Natural killer cell (primary cell): ENCODE measurements at regions not wholly inside any gene's neighbourhood (a gene's known extent, or its start where the extent isn't known, plus 50 kb on each side); places are given as distances from the start of the nearest gene placed in this dataset.

ENCODE experiments used
- ATAC-seq, 3 donors: fragments of 150-1000 bp in 2 of 3; fragments of 200-7000 bp in 1 of 3; cut with Tn5 transposase; 1 replicate in 1 of 3; 2 replicates in 2 of 3; pipeline ENCODE4 v1.10.0; 2021; ENCODE audit warnings: mild to moderate bottlenecking in 2 of 3, moderate library complexity in 2 of 3
- DNase-seq, 2 donors: peaks; one replicate each; pipeline versions ENCODE4 v3.0.0 to v3.0.0-alpha.2; 2013 to 2021; ENCODE audit warnings: mixed read lengths in 1 of 2
- H3K27ac ChIP-seq: one replicate; pipeline ENCODE4 v1.5.1; 2013; ENCODE audit warnings: mild to moderate bottlenecking, low read length
- H3K27me3 ChIP-seq: one replicate; pipeline ENCODE4 v1.6.1; 2013; ENCODE audit warnings: low read length; ENCODE audit not compliant: control insufficient read depth, insufficient read depth
- H3K36me3 ChIP-seq: one replicate; pipeline ENCODE4 v1.6.1; 2013; ENCODE audit warnings: low read length; ENCODE audit not compliant: control insufficient read depth, insufficient read depth
- H3K4me1 ChIP-seq: one replicate; pipeline ENCODE4 v1.6.1; 2013; ENCODE audit warnings: low read length; ENCODE audit not compliant: control insufficient read depth, insufficient read depth
- H3K4me3 ChIP-seq: one replicate; pipeline ENCODE4 v1.5.1; 2013; ENCODE audit warnings: low read length
- H3K9me3 ChIP-seq: one replicate; pipeline ENCODE4 v1.6.1; 2013; ENCODE audit warnings: low read length; ENCODE audit not compliant: control insufficient read depth, insufficient read depth
- H3K27ac Mint-ChIP-seq, 2 donors: one replicate each; pipeline ENCODE4 v1.8.0; 2022; ENCODE audit warnings: mild to moderate bottlenecking in 2 of 2, mixed read lengths in 2 of 2, moderate library complexity in 1 of 2
- H3K27me3 Mint-ChIP-seq, 2 donors: one replicate each; pipeline ENCODE4 v1.8.0; 2022; ENCODE audit warnings: low read depth in 2 of 2, mixed read lengths in 2 of 2
- H3K36me3 Mint-ChIP-seq: one replicate; pipeline ENCODE4 v1.8.0; 2022; ENCODE audit warnings: mixed read lengths
- H3K4me1 Mint-ChIP-seq, 2 donors: one replicate each; pipeline ENCODE4 v1.8.0; 2022; ENCODE audit warnings: mixed read lengths in 2 of 2
- H3K4me3 Mint-ChIP-seq: one replicate; pipeline ENCODE4 v1.8.0; 2022; ENCODE audit warnings: mild to moderate bottlenecking, moderate library complexity, mixed read lengths
- H3K9me3 Mint-ChIP-seq, 2 donors: one replicate each; pipeline ENCODE4 v1.8.0; 2022; ENCODE audit warnings: mixed read lengths in 2 of 2
- WGBS: methylation state at CpG from one replicate; pipeline ENCODE4 v1.1.7; 2013; ENCODE audit warnings: missing lambda C conversion rate; ENCODE audit not compliant: insufficient coverage; 5-methylcytosine and 5-hydroxymethylcytosine counted together
- intact Hi-C: fragments of 100-400 bp; cut with micrococcal nuclease; formaldehyde crosslinking; loops from one replicate; pipeline ENCODE4 v1.14.2; 2022
- TF ChIP-seq, protein P1 (sequence below): fragments of 200-600 bp; IDR thresholded peaks from one replicate; pipeline ENCODE4 v1.8.0; 2022; ENCODE audit warnings: antibody characterized with exemption

DNA sequence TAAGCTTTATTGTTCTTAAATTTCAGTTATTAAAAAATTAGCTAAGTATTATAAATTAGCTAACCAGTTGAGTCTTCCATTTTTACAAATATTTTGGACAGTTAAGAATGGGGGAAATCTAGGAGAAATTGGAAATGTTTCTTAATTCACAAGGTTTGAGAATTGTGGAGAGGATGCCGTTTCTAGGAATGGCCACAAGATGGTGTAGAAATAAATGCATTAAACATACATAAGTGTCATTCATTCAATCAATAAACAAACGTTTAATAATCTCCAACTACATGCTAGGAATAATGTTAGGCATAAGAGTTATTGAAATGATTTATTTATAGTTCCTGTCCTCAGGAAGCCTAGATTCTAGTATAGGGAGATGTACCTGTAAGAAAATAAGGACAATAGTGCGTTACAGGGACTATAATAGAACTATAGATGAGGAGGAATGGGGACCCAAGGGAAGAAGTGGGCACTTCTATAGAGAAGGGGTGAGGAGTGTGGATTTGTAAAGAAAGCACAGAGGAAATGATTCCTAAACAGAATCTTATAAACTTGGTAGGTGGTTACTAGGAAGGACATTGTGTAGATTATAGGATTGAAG is 195.7 kb upstream of the ANK2 start:
- Mint-ChIP-seq H3K4me3 (no peak overlapping the region), H3K27me3 (peaks cover 0 to 3% of the 10 kb centered on the region in 2 donors), H3K9me3 (peaks cover 0 to 7% of the 10 kb centered on the region in 2 donors), H3K27ac (no peak overlapping the region), H3K36me3 (no peaks in the 10 kb centered on the region), H3K4me1 (no peaks in the 10 kb centered on the region)
- no peaks in the 10 kb centered on the region for H3K9me3 ChIP-seq
- intact Hi-C loops, result no loop called here
- 82% methylated on average over 1 of the region's 3 CpGs for WGBS
- H3K4me3 ChIP-seq, result no peak overlapping the region
- no peaks in the 10 kb centered on the region for H3K4me1 ChIP-seq
- no peak overlapping the region for H3K27ac ChIP-seq
- H3K27me3 ChIP-seq, result no peaks in the 10 kb centered on the region
- no peaks in the 10 kb centered on the region for H3K36me3 ChIP-seq
- ATAC-seq (no peak), DNase-seq (no peak)
- TF ChIP-seq, protein P1, sequence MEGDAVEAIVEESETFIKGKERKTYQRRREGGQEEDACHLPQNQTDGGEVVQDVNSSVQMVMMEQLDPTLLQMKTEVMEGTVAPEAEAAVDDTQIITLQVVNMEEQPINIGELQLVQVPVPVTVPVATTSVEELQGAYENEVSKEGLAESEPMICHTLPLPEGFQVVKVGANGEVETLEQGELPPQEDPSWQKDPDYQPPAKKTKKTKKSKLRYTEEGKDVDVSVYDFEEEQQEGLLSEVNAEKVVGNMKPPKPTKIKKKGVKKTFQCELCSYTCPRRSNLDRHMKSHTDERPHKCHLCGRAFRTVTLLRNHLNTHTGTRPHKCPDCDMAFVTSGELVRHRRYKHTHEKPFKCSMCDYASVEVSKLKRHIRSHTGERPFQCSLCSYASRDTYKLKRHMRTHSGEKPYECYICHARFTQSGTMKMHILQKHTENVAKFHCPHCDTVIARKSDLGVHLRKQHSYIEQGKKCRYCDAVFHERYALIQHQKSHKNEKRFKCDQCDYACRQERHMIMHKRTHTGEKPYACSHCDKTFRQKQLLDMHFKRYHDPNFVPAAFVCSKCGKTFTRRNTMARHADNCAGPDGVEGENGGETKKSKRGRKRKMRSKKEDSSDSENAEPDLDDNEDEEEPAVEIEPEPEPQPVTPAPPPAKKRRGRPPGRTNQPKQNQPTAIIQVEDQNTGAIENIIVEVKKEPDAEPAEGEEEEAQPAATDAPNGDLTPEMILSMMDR, result no peak

DNA sequence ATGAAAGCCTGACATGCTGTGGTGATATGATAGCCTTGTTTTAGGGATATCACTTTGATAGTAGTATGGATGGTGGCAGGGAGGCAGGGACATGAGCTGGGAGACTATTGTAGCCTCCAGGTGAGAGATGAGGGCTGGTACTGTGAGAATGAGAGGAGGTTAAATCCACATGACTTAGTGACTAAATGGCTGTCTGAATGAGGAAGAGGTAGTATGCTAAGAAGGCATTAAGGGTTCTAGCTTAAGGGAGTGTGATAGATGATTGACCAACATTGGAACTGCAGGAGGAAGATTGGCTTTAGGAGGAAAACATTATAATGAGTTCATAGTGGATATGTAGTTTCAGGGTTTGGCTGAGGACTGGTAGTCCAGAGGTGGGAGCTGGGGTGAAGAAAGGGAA is 195.0 kb upstream of the ANK2 start:
- intact Hi-C loops, result no loop called here
- no peak overlapping the region for H3K4me3 Mint-ChIP-seq
- H3K27ac Mint-ChIP-seq, result no peak overlapping the region
- ATAC-seq, result no peak
- Histone ChIP-seq H3K36me3 (no peaks in the 10 kb centered on the region), H3K27ac (no peak overlapping the region), H3K4me3 (no peak overlapping the region), H3K9me3 (no peaks in the 10 kb centered on the region), H3K4me1 (no peaks in the 10 kb centered on the region), H3K27me3 (no peaks in the 10 kb centered on the region)
- H3K36me3 Mint-ChIP-seq, result no peaks in the 10 kb centered on the region
- peaks cover 0 to 3% of the 10 kb centered on the region in 2 donors for H3K27me3 Mint-ChIP-seq
- TF ChIP-seq, protein P1, result no peak
- H3K4me1 Mint-ChIP-seq, result no peaks in the 10 kb centered on the region
- DNase-seq, result no peak
- peaks cover 0 to 5% of the 10 kb centered on the region in 2 donors for H3K9me3 Mint-ChIP-seq

DNA sequence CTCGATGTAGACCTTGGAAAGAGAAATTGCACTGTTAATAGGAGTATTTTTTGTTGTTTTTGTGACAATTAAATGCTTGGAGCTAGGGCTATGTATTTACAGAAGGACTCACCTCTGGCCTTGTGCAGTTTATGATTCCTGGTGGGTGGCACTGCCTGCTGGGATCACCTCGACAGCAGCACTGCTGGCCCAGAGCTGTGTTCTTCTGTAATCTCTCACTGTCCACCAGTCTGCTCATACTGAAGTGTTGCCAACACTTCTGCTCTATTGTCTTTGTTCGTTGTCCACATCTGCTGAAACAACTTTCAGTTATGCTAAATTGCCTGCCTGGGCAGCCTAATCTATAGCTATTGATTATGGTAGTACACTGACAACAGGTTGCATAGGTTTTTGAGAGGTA is 194.4 kb upstream of the ANK2 start:
- Mint-ChIP-seq H3K4me1 (no peaks in the 10 kb centered on the region), H3K36me3 (no peaks in the 10 kb centered on the region), H3K27ac (no peak overlapping the region), H3K4me3 (no peak overlapping the region), H3K9me3 (peaks cover 0 to 5% of the 10 kb centered on the region in 2 donors), H3K27me3 (peaks cover 0 to 3% of the 10 kb centered on the region in 2 donors)
- H3K4me3 ChIP-seq, result no peak overlapping the region
- H3K36me3 ChIP-seq, result no peaks in the 10 kb centered on the region
- no peaks in the 10 kb centered on the region for H3K27me3 ChIP-seq
- no peak for ATAC-seq
- whole genome bisulfite sequencing, result 69% methylated on average over 2 of the region's 3 CpGs
- TF ChIP-seq, protein P1, result no peak
- H3K9me3 ChIP-seq, result no peaks in the 10 kb centered on the region
- intact Hi-C loops, result no loop called here
- no peak for DNase-seq
- no peak overlapping the region for H3K27ac ChIP-seq
- H3K4me1 ChIP-seq, result no peaks in the 10 kb centered on the region

DNA sequence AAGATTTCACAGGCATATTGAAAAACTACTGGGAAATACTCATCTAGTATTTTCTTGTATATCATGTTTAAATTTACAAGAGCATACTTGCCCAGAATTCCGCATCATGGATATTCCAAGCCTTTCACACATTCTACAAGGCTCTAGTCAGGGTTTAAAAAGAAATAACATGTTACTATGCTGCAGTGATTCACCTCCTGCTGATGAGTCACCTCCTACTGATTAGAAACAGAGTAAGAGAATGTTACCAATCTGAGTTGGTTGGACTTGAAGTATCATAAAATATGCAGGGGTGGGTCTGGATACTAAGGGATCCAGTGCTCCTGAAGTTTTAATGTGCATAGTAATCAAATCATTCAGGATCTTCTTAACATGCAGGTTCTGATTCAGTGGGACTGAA is 192.0 kb upstream of the ANK2 start:
- Mint-ChIP-seq H3K9me3 (peaks cover 0 to 3% of the 10 kb centered on the region in 2 donors), H3K4me3 (no peak overlapping the region), H3K4me1 (no peaks in the 10 kb centered on the region), H3K27ac (no peak overlapping the region), H3K36me3 (no peaks in the 10 kb centered on the region), H3K27me3 (peaks cover 0 to 3% of the 10 kb centered on the region in 2 donors)
- H3K27ac ChIP-seq, result no peak overlapping the region
- H3K4me1 ChIP-seq, result no peaks in the 10 kb centered on the region
- no peaks in the 10 kb centered on the region for H3K27me3 ChIP-seq
- H3K36me3 ChIP-seq, result no peaks in the 10 kb centered on the region
- no peak overlapping the region for H3K4me3 ChIP-seq
- ATAC-seq (no peak), DNase-seq (no peak)
- WGBS, result no CpG with 5 or more reads among the region's 1 CpG
- intact Hi-C loops, result no loop called here
- H3K9me3 ChIP-seq, result no peaks in the 10 kb centered on the region
- TF ChIP-seq, protein P1, result no peak
